GM19438 (cell line): ENCODE measurements at regions not wholly inside any gene's neighbourhood (a gene's known extent, or its start where the extent isn't known, plus 50 kb on each side); places are given as distances from the start of the nearest gene placed in this dataset.

Source experiments
- ATAC-seq: cut with Tn5 transposase; IDR thresholded peaks from one replicate; pipeline ENCODE4 v1.9.1; 2021; ENCODE audit warnings: low read depth; ENCODE audit not compliant: unreplicated experiment

DNA sequence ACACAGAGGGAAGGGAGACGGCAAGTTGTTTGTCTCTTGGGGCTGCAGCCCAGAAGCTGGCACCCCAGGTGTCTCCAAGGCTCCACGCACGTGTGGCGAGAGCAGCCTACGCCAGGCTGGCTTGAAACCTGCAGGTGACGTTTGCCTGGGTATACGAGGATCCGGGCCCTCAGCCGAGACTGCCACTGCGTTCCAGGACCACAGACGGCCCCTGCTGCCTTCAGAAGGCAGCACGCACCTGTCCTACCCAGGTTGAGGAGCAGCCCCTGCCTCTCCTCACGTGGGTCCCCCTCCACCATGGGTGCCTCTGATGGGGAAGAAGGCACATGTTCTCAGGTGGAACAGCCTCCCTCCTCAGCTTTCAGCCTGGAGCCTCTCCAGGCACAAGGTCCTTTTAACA is 75.3 kb upstream of the PRR20G start:
- ATAC-seq, result no peak

DNA sequence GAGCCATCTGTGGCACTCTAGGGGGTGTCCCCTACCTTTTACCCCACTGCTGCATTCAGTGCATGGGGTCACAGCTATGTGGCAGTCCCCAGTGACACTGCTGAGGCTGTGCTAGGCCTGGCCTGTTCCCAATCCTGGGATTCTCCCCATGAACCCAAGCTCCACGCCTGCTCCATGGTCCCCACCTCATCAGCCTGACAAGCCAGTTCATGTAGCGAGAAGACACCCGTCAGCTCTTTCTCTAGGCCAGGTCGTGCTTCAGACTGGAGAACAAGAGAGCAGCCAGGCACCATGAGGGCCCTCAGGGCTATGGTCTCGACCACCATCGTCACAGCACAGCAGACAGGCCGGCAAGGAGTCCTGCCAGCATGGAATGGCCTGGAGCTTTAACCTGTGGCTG is 72.8 kb upstream of the PRR20G start:
- no peak for ATAC-seq

DNA sequence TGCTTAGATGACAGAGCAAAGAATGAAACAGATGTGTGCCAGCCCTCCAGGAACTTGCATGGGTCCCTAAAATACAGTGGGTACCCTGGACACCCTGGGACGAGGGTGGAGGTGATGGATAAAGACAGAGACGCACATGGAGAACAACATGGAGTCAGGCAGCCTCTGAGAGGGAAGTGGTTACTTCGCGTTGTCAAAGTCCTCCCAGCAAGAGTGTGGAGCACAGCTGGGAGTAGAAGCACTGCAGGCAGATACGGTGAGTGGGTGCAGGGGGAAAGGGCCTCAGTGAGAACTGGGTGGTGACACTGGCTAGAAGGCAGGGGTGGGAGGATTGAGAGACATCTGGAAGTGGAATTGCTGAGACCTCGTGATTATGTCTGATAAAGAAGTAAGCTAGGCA is 70.8 kb upstream of the PRR20G start:
- no peak for ATAC-seq

GRCh38 chr3:127356381-127356780 is 68.5 kb upstream of the PRR20G start:
- ATAC-seq, result no peak

DNA sequence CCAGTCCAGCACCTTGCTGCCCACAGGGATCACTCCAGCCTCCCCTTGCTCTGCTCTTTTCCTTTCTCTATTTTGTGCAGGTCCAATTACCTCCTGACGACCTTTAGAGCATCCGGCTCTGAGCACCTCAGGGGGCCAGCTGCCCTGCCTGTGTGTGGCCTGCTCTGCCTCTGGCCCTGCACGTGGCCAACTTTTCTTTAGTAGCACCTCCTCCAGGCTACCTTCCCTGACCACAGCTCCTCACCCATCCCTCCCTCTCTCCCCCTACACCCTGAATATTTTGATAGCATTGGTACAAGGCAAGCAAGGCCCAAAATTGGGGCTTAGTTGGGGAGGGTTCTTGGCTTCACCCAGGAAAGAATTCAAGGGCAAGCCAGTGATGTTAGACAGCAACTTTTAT is 66.9 kb upstream of the PRR20G start:
- ATAC-seq, result no peak

GRCh38 chr3:127352612-127353011 is 64.8 kb upstream of the PRR20G start:
- ATAC-seq, result no peak

DNA sequence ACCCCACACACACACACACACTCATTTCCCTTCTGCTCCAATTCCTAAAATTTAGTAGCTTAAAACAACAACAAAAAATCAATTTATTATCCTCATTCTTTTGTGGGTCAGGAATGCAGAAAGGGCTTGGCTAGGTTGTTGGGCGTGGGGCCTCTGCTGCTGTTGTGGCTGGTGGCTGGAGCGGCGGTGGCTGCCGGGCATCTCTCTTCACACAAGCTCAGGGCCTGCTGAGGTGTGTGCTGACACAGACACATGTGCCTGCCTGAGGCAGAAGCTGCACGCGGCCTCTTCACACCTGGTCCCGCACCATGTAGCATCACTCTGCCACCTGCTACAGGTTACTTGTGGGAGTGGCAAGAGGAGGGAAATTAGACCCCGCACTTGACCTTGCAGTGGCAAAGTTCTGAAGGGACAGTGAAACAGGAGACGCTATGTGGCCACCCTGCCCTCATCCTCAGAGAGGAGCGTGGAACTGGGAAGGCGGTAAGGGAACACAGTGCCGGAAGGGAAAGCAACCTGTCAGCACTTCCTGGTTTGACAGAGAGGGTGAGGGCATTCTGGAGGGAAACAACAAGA is 64.0 kb upstream of the PRR20G start:
- no peak for ATAC-seq

- ATAC-seq, result no peak
Measured at GRCh38 chr3:127351321-127351720, 63.5 kb upstream of the PRR20G start.

GRCh38 chr3:127350172-127351050 is 62.6 kb upstream of the PRR20G start:
- ATAC-seq, result no peak

DNA sequence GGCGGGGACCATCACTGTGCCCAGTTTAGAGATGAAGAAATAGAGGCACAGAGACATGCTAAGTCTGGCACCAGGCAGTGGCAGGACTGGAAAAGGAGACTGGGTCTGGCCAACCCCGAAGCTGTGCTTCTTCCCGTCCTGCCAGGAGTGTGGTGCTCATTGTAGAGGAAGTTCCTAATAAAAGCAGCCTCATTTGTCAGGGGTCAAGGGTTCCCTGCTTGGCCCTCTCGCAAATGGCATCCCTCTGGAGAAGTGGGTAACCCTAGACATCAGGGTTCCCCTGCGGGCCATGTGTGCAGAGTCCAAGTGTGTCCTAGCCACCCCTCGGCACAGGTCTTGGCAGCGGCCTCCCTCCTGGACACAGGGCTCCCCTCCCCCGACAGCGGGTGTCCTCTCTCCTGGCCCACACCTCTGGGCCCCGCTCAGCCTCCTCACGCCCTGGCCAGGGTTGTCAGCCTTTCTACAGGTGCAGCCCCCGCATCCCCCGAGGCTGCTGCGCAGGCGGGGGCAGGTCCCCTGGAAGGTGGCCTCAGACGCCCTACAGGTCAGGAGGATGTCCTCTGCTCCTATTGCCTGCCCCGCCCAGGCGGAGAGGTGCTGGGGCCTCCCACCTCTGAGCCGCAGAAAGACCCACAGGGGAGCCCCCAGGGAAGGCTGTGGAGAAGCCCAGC is 61.8 kb upstream of the PRR20G start:
- no peak for ATAC-seq

DNA sequence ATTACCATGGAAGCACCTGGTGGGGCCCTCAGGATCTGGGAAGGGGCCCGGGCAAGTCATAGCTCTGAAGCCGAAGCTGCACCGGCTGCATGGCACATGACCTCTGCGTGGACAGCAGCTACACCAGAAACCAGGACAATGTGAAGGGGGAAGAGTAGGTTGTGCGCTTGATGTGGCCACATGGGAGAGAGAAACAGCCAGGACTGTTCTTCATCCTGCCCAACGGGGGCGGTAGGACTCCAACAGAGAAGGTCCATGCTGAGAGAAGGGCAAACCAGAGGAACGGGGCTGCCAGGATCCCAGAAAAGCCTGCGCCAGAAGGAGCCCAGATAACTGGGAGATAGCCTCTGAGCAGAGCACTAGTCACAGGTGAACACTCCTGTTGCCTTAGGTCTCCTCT is 54.9 kb upstream of the PRR20G start:
- no peak for ATAC-seq

GRCh38 chr3:127339928-127340861 is 52.3 kb upstream of the PRR20G start:
- ATAC-seq, result no peak

DNA sequence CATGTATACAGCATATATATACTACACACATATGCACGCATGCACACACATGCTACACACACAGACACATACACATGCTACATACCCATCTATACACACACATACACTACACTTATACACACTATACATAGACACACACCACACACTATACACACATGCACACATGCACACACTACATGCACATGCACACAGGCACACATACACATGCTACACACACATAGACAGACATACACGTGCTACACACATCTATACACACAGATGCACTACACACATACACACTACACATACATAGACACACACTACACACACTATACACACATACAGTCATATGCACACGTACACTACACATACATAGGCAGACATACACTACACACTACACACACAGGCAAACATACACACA is 51.2 kb upstream of the PRR20G start:
- ATAC-seq, result no peak

GRCh38 chr3:127337911-127338531 is 50.2 kb upstream of the PRR20G start:
- ATAC-seq, result no peak
